Brain microvascular endothelial cell (primary cell): ENCODE measurements at regions not wholly inside any gene's neighbourhood (a gene's known extent, or its start where the extent isn't known, plus 50 kb on each side); places are given as distances from the start of the nearest gene placed in this dataset.
"Not testable (repeated sequence)": the region's sequence is repeated elsewhere in the genome, so short reads cannot be mapped to it uniquely, and the experiment has no call there.

Experiments
- DNase-seq: peaks from one replicate; pipeline ENCODE4 v3.0.0-alpha.2; 2020
- H3K27ac ChIP-seq: fragments of 250-450 bp; sonication (Bioruptor Pico); 2 replicates; pipeline ENCODE4 v1.5.1; 2020; ENCODE audit warnings: mild to moderate bottlenecking, moderate library complexity
- H3K27me3 ChIP-seq: fragments of 250-450 bp; sonication (Bioruptor Pico); replicated peaks from 2 replicates; pipeline ENCODE4 v1.5.1; 2020; ENCODE audit warnings: mild to moderate bottlenecking
- H3K36me3 ChIP-seq: fragments of 250-450 bp; sonication (Bioruptor Pico); replicated peaks from 2 replicates; pipeline ENCODE4 v1.5.1; 2020; ENCODE audit warnings: mild to moderate bottlenecking
- H3K4me3 ChIP-seq: 2 replicates; pipeline ENCODE4 v1.5.1; 2011; ENCODE audit warnings: low read depth, mild to moderate bottlenecking, control low read depth, low read length, moderate library complexity
- in situ Hi-C: cut with HindIII; loops from 2 replicates; pipeline ENCODE4 v1.10.0; 2017; ENCODE audit warnings: low sequenced_read_pairs, low pct_ligation_motif_present
- TF ChIP-seq, protein P1 (sequence below): IDR thresholded peaks from 2 replicates; pipeline ENCODE4 v1.5.1; 2011; ENCODE audit warnings: low read depth, mild to moderate bottlenecking, moderate library complexity, low read length, control low read depth, inconsistent platforms; ENCODE audit errors: missing control alignments

DNA sequence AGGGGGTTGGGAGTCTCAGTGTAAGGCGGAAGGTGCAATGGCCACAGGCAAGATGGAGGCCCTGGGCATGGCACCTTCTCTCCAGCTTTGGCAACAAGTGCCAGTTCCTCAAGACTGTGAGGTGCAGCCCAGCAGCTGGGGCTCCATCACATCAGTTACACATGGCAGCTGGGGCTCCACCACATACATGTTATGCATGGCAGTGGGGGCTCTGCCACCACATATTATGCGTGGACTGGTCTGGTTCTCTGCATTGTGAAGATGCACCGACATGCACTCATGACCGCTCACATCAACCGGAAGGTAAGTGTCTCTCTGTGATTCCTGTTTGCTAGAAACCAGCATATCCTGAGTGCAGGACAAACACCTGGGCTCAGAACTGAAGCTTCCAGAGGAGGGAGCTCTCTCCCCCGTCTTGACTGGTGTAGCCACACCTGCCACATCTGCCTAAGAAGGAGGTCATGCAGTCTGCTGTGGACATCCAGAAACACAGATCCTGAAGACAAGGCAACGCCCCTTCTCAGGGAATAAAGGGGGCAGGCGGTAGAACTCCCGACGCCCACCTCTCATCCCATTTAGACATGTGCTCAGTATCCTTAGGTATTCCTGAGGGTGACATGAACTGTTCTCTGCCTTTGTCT, 104.1 kb upstream of the TMPRSS2 start:
- H3K27ac ChIP-seq = no peak overlapping the region
- H3K4me3 ChIP-seq = no peak overlapping the region
- no peaks in the 10 kb centered on the region for H3K27me3 ChIP-seq
- DNase-seq = no peak
- no peaks in the 10 kb centered on the region for H3K36me3 ChIP-seq
- TF ChIP-seq, protein P1, sequence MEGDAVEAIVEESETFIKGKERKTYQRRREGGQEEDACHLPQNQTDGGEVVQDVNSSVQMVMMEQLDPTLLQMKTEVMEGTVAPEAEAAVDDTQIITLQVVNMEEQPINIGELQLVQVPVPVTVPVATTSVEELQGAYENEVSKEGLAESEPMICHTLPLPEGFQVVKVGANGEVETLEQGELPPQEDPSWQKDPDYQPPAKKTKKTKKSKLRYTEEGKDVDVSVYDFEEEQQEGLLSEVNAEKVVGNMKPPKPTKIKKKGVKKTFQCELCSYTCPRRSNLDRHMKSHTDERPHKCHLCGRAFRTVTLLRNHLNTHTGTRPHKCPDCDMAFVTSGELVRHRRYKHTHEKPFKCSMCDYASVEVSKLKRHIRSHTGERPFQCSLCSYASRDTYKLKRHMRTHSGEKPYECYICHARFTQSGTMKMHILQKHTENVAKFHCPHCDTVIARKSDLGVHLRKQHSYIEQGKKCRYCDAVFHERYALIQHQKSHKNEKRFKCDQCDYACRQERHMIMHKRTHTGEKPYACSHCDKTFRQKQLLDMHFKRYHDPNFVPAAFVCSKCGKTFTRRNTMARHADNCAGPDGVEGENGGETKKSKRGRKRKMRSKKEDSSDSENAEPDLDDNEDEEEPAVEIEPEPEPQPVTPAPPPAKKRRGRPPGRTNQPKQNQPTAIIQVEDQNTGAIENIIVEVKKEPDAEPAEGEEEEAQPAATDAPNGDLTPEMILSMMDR = peak; percentile 38
- in situ Hi-C loops = loop anchor here (10.0 kb wide), 1 partner anchor 153 kb away; the partner anchor contains the start of gene RIPK4

DNA sequence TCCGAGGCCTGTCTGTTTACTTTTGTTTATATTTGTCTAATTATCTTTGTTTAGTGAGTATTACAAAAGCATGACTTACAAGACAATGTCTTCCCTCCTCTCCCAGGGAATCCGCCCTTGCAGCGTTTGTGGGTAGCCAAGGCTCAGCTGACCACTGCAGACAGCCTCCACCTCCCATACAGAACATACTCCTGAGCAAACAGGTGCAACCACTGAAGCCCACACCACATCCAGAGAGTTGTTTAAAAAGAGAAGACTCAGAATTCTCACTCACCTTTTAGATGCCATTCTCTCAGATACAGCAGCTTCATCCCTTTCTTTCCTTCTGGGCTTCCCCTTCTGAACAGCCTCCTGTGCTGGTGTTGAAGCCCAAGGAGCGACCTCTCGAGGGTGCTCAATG, 103.5 kb upstream of the TMPRSS2 start:
- in situ Hi-C loops = loop anchor here (10.0 kb wide), 1 partner anchor 153 kb away; the partner anchor contains the start of gene RIPK4
- H3K36me3 ChIP-seq = no peaks in the 10 kb centered on the region
- no peak for DNase-seq
- TF ChIP-seq, protein P1 = no peak
- H3K27me3 ChIP-seq = no peaks in the 10 kb centered on the region
- no peak overlapping the region for H3K27ac ChIP-seq
- no peak overlapping the region for H3K4me3 ChIP-seq

DNA sequence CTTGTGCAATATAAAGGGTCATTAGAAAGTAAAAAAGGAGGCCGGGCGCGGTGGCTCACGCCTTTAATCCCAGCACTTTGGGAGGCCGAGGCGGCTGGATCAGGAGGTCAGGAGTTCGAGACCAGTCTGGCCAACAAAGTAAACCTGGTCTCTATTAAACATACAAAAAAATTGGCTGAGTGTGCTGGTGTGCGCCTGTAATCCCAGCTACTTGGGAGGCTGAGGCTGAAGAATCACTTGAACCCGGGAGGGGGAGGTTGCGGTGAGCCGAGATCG, 102.8 kb upstream of the TMPRSS2 start:
- not testable (repeated sequence) for H3K27me3 ChIP-seq, DNase-seq, H3K4me3 ChIP-seq, H3K27ac ChIP-seq, H3K36me3 ChIP-seq
- in situ Hi-C loops = loop anchor here (10.0 kb wide), 1 partner anchor 154 kb away; the partner anchor contains the start of gene RIPK4

DNA sequence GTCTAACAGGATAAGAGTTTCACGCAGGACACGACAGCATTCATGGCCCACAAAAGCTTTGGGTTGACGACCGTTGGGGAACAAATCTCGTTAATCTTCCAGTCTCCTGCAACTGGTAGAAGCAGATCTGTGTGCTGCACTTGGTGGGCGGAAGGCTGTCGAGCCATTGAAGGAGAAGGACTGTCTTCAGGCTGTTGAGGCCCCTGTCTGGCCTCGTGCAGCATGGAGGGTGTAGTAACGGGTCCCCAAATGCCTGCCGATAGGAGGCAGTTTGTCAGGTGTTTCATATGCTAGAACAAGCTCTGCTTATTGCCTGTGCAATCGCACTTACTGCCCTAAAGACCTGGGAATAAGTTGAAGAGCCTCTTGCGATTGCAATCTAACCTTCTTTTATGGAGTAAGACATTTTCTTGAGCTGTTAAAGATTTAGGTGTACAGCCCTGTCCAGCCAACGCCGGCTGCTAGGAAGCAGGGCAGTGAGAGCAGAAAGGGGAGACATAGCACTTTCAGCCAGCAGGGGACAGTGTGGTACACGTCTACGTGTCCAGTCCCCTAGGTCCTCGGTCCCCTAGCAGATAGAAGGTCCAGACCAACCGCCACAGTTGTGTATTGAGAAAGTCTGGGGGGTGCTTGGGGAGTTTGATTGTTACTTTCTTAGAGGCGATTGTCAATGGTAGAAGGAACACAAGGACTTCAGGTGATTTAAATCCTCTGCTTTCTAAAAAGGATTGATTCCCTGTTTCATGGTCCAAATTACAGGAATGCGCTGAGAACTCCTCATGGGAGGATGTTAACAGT, 102.3 kb upstream of the TMPRSS2 start:
- Histone ChIP-seq H3K27me3 (no peaks in the 10 kb centered on the region), H3K36me3 (no peaks in the 10 kb centered on the region), H3K27ac (no peak overlapping the region), H3K4me3 (no peak overlapping the region)
- in situ Hi-C loops = loop anchor here (10.0 kb wide), 1 partner anchor 155 kb away; the partner anchor contains the start of gene RIPK4
- peak; percentile 60 for DNase-seq
- TF ChIP-seq, protein P1 = peak; percentile 95

DNA sequence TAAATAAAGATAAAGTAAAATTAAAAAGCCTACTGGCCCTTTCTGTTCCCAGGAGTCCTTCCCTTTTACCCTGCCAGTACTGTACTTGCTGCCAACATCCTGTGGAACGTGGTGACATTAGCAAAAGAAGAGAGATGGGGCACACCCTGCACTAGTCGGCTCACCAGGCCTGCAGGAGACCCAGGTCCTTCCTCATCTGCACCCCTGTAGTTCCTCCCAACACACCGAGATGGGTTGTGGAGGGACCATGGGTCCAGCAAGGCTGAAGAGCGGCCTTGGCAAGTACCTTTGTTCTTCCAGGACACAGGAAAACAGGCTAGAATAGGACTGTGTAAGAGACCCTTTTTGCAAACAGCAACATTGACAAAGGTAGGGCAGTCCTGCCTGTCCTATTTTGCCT, 98.7 kb upstream of the TMPRSS2 start:
- Histone ChIP-seq H3K36me3 (no peaks in the 10 kb centered on the region), H3K27ac (no peak overlapping the region), H3K4me3 (no peak overlapping the region), H3K27me3 (no peaks in the 10 kb centered on the region)
- no peak for DNase-seq
- TF ChIP-seq, protein P1 = no peak
- in situ Hi-C loops = no loop called here

DNA sequence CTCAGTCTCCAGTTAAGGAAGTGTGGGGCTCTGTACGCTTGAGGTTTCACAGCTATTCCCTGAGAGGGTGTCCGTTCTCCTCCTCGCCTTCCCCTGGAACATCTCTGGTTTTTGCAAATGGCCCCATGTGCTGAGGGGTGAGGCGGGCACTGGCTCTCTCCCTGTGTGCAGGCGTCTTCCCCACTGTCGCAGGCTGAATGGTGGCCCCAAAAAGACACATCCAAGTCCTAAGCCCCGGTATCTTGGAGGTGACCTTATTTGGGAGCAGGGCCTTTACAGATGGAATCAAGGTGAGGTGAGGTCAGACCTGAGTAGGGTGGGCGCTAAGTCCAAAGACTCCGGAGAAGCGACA, 98.0 kb upstream of the TMPRSS2 start:
- Histone ChIP-seq H3K4me3 (no peak overlapping the region), H3K36me3 (no peaks in the 10 kb centered on the region), H3K27me3 (no peaks in the 10 kb centered on the region), H3K27ac (no peak overlapping the region)
- in situ Hi-C loops = no loop called here
- DNase-seq = no peak
- TF ChIP-seq, protein P1 = no peak
